ENCODE measurements at regions not wholly inside any gene's neighbourhood (a gene's known extent, or its start where the extent isn't known, plus 50 kb on each side); places are given as distances from the start of the nearest gene placed in this dataset.

DNA sequence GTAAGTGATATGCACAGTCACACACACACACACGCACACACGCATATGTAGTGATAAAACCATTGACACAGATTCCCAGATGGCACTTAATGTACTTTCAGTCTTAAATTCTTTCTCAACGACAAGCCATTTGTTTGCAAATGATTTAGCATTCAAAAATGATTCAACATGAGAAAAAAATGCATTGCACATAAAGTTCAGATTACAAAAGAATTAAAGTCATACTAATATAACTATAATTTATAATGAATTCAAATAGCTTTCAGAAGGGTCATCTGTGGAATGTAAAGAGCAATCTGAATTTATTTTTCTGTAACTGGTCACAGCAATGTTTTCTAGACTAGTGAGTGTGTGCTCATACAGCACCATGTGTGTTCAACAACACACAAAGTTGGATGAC is 521.6 kb upstream of the ZNF337 start:
- TF ChIP-seq CTCF (conservative IDR thresholded peaks at IDR 0.05; ENCODE audit: low read depth in 2 of 2) (no peak), STAT1 (IDR thresholded peaks at IDR 0.05; ENCODE audit: unreplicated experiment) (no peak), EZH2phosphoT487 (IDR thresholded peaks at IDR 0.05; ENCODE audit: unreplicated experiment) (no peak), EZH2 (IDR thresholded peaks at IDR 0.05; ENCODE audit: low read depth, unreplicated experiment) (no peak), CREB1 (CRISPR knock-in tag; IDR thresholded peaks at IDR 0.05; ENCODE audit: low read depth) (no peak)

Measured in GM23338 (cell line).